Caco-2 (cell line): ENCODE measurements at regions not wholly inside any gene's neighbourhood (a gene's known extent, or its start where the extent isn't known, plus 50 kb on each side); places are given as distances from the start of the nearest gene placed in this dataset.

Experiments
- BruUV-seq: library from RNA; stranded (reverse); fragments of 400-500 nt; replicated peaks from 2 replicates; lab custom pipeline; 2021; lab: Mats Ljungman, UMichigan
- CTCF ChIA-PET: fragments of 300-600 bp; sonication (Branson Sonifier 250); formaldehyde crosslinking; loops from one replicate; lab custom pipeline; 2022; ENCODE audit warnings: antibody characterized with exemption; lab: Charles Lee
- POLR2A ChIA-PET: fragments of 300-600 bp; sonication (Branson Sonifier 250); formaldehyde crosslinking; loops from one replicate; lab custom pipeline; 2022; ENCODE audit warnings: antibody characterized with exemption; lab: Charles Lee
- DNase-seq, 2 experiments: peaks; one replicate each; pipeline versions ENCODE4 v3.0.0 to v3.0.0-alpha.2; 2020 to 2022
- H3K27me3 ChIP-seq: replicated peaks from 2 replicates; pipeline ENCODE4 v1.6.0; 2011; ENCODE audit warnings: low read length; ENCODE audit not compliant: control insufficient read depth, insufficient read depth
- H3K36me3 ChIP-seq: 2 replicates; pipeline ENCODE4 v1.5.1; 2011; ENCODE audit warnings: low read length; ENCODE audit not compliant: control insufficient read depth, insufficient read depth
- H3K4me1 ChIP-seq: fragments of 250-450 bp; sonication (Bioruptor Pico); 2 replicates; pipeline ENCODE4 v1.5.1; 2020; ENCODE audit warnings: mild to moderate bottlenecking
- H3K4me3 ChIP-seq: 2 replicates; pipeline ENCODE4 v1.5.1; 2011; ENCODE audit warnings: low read depth, mild to moderate bottlenecking, control low read depth, low read length
- H3K9me3 ChIP-seq: fragments of 250-450 bp; sonication (Bioruptor Pico); 2 replicates; pipeline ENCODE4 v1.5.1; 2020; ENCODE audit warnings: mild to moderate bottlenecking, moderate library complexity
- H3K27ac Mint-ChIP-seq: one replicate; pipeline ENCODE4 v1.8.0; 2022; ENCODE audit warnings: mixed read lengths; ENCODE audit not compliant: unreplicated experiment
- H3K27me3 Mint-ChIP-seq: one replicate; pipeline ENCODE4 v1.8.0; 2022; ENCODE audit warnings: mixed read lengths; ENCODE audit not compliant: insufficient read depth, unreplicated experiment
- H3K36me3 Mint-ChIP-seq: one replicate; pipeline ENCODE4 v1.8.0; 2022; ENCODE audit warnings: mild to moderate bottlenecking, mixed read lengths; ENCODE audit not compliant: insufficient read depth, unreplicated experiment
- H3K4me1 Mint-ChIP-seq: one replicate; pipeline ENCODE4 v1.8.0; 2022; ENCODE audit warnings: low read depth, mixed read lengths; ENCODE audit not compliant: unreplicated experiment
- H3K4me3 Mint-ChIP-seq: one replicate; pipeline ENCODE4 v1.8.0; 2022; ENCODE audit warnings: mild to moderate bottlenecking, moderate library complexity, mixed read lengths; ENCODE audit not compliant: unreplicated experiment
- H3K9me3 Mint-ChIP-seq: one replicate; pipeline ENCODE4 v1.8.0; 2022; ENCODE audit warnings: mixed read lengths; ENCODE audit not compliant: unreplicated experiment
- CTCF ChIP-seq, 2 experiments: fragments of 200-600 bp in 1 of 2; IDR thresholded peaks; 1 replicate in 1 of 2; 2 replicates in 1 of 2; pipeline versions ENCODE4 v1.5.1 to v1.8.0; 2011 to 2022; ENCODE audit warnings: antibody characterized with exemption in 1 of 2, control low read depth in 1 of 2, inconsistent platforms in 1 of 2, low read depth in 1 of 2, low read length in 1 of 2, mild to moderate bottlenecking in 1 of 2, moderate library complexity in 1 of 2; ENCODE audit not compliant: insufficient read depth in 1 of 2, severe bottlenecking in 1 of 2, unreplicated experiment in 1 of 2
- intact Hi-C: fragments of 100-400 bp; cut with micrococcal nuclease; formaldehyde crosslinking; loops from one replicate; pipeline ENCODE4 v1.10.0; 2022; ENCODE audit not compliant: unreplicated experiment

- ChIA-PET CTCF (no interaction called here), POLR2A (no interaction called here)
- Mint-ChIP-seq H3K4me3 (no peak overlapping the region), H3K4me1 (no peaks in the 10 kb centered on the region), H3K27ac (no peak overlapping the region), H3K9me3 (no peaks in the 10 kb centered on the region), H3K27me3 (no peaks in the 10 kb centered on the region), H3K36me3 (no peaks in the 10 kb centered on the region)
- no peaks in the 10 kb centered on the region for H3K36me3 ChIP-seq
- 0 out of 2 replicates have a peak, but pooled peaks cover 6% of the 10 kb centered on the region for H3K4me1 ChIP-seq
- H3K9me3 ChIP-seq = no peaks in the 10 kb centered on the region
- no peaks in the 10 kb centered on the region for H3K27me3 ChIP-seq
- H3K4me3 ChIP-seq = no peak overlapping the region
- DNase-seq = no peak
- intact Hi-C loops = no loop called here
- TF ChIP-seq CTCF (IDR thresholded peaks at IDR 0.05; ENCODE audit: insufficient read depth in 1 of 2, low read depth in 1 of 2, low read length in 1 of 2, severe bottlenecking in 1 of 2, unreplicated experiment in 1 of 2) = peak in 1 of 2 experiments; percentile 13
- no TSS peak for BruUV-seq
Measured at GRCh38 chr2:185215497-185215896, 523.1 kb upstream of the FSIP2 start.

GRCh38 chr2:185219981-185220380 lies 518.6 kb upstream of the FSIP2 start:
- no peak overlapping the region for H3K4me3 Mint-ChIP-seq
- peak; percentile 40 to 42 for DNase-seq
- H3K27ac Mint-ChIP-seq = no peak overlapping the region
- Histone ChIP-seq H3K4me3 (no peak overlapping the region), H3K9me3 (no peaks in the 10 kb centered on the region; the same call in 1 of the 2 replicates), H3K36me3 (no peaks in the 10 kb centered on the region), H3K4me1 (0 out of 2 replicates have a peak, but pooled peaks cover 6% of the 10 kb centered on the region), H3K27me3 (no peaks in the 10 kb centered on the region)
- no peaks in the 10 kb centered on the region for H3K27me3 Mint-ChIP-seq
- no TSS peak for BruUV-seq
- TF ChIP-seq CTCF (IDR thresholded peaks at IDR 0.05; ENCODE audit: insufficient read depth in 1 of 2, low read depth in 1 of 2, low read length in 1 of 2, severe bottlenecking in 1 of 2, unreplicated experiment in 1 of 2) = no peak
- H3K36me3 Mint-ChIP-seq = no peaks in the 10 kb centered on the region
- no peaks in the 10 kb centered on the region for H3K4me1 Mint-ChIP-seq
- intact Hi-C loops = no loop called here
- POLR2A ChIA-PET = no interaction called here
- CTCF ChIA-PET = no interaction called here
- H3K9me3 Mint-ChIP-seq = no peaks in the 10 kb centered on the region

- Histone ChIP-seq H3K4me1 (0 out of 2 replicates have a peak, but pooled peaks cover 6% of the 10 kb centered on the region), H3K4me3 (no peak overlapping the region), H3K9me3 (no peaks in the 10 kb centered on the region; the same call in 1 of the 2 replicates), H3K36me3 (no peaks in the 10 kb centered on the region), H3K27me3 (no peaks in the 10 kb centered on the region)
- H3K4me1 Mint-ChIP-seq = no peaks in the 10 kb centered on the region
- no peak for DNase-seq
- BruUV-seq = no TSS peak
- ChIA-PET CTCF (no interaction called here), POLR2A (no interaction called here)
- no peaks in the 10 kb centered on the region for H3K27me3 Mint-ChIP-seq
- H3K4me3 Mint-ChIP-seq = no peak overlapping the region
- no peak overlapping the region for H3K27ac Mint-ChIP-seq
- H3K9me3 Mint-ChIP-seq = no peaks in the 10 kb centered on the region
- no peaks in the 10 kb centered on the region for H3K36me3 Mint-ChIP-seq
- intact Hi-C loops = no loop called here
- TF ChIP-seq CTCF (IDR thresholded peaks at IDR 0.05; ENCODE audit: insufficient read depth in 1 of 2, low read depth in 1 of 2, low read length in 1 of 2, severe bottlenecking in 1 of 2, unreplicated experiment in 1 of 2) = no peak
Measured at GRCh38 chr2:185222311-185222710, 516.3 kb upstream of the FSIP2 start.
